Neural cell (in vitro differentiated cells): ENCODE measurements at regions not wholly inside any gene's neighbourhood (a gene's known extent, or its start where the extent isn't known, plus 50 kb on each side); places are given as distances from the start of the nearest gene placed in this dataset.

Experiments
- small RNA-seq, 3 experiments: library from RNA; depleted of rRNA; stranded (forward); fragments of <200 nt; gene quantifications; one replicate each; pipeline ENCODE3, GENCODE V24; 2012

Small RNA genes lying in the stretch of these regions (small RNA-seq; reads per million reads assigned to genes)
- gene MIR466, result 0 reads per million in 3 experiments
- 0 reads per million in 3 experiments for gene RNA5SP127
